ENCODE measurements at regions not wholly inside any gene's neighbourhood (a gene's known extent, or its start where the extent isn't known, plus 50 kb on each side); places are given as distances from the start of the nearest gene placed in this dataset.
A peak's percentile ranks its signal among the peaks of the same experiment; 100 is the strongest.
"Not testable (repeated sequence)": the region's sequence is repeated elsewhere in the genome, so short reads cannot be mapped to it uniquely, and the experiment has no call there.

DNA sequence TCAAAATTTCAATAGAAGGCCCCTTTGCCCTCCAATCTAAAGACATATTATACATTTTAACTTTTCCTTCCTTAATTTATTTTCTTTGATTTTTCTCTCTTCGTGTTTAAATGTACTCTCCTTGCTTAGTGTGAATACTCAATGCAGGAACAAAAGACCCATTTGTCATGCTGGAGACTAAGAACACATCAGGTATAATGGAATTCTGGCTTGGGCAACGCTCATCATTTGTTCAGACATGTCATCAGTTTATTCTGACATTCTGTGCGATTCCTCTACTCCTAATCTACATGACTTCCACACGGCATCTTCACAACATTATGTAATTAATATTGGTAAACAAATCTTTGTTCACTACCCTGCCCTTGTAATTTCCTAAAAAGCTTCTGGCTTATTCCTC lies 136.6 kb upstream of the LRRN1 start:
- ChIA-PET CTCF (no interaction called here), POLR2A (no interaction called here)
- Mint-ChIP-seq H3K36me3 (ENCODE audit: low read depth) (no peaks in the 10 kb centered on the region), H3K4me3 (no peak overlapping the region), H3K9me3 (peaks cover 3% of the 10 kb centered on the region), H3K4me1 (peaks cover 13% of the 10 kb centered on the region), H3K27me3 (peaks cover 3% of the 10 kb centered on the region), H3K27ac (no peak overlapping the region)
- DNase-seq (no peak), ATAC-seq (ENCODE audit: low read depth) (no peak)
- intact Hi-C loops (cut with micrococcal nuclease) = no loop called here
- TF ChIP-seq, protein P1, sequence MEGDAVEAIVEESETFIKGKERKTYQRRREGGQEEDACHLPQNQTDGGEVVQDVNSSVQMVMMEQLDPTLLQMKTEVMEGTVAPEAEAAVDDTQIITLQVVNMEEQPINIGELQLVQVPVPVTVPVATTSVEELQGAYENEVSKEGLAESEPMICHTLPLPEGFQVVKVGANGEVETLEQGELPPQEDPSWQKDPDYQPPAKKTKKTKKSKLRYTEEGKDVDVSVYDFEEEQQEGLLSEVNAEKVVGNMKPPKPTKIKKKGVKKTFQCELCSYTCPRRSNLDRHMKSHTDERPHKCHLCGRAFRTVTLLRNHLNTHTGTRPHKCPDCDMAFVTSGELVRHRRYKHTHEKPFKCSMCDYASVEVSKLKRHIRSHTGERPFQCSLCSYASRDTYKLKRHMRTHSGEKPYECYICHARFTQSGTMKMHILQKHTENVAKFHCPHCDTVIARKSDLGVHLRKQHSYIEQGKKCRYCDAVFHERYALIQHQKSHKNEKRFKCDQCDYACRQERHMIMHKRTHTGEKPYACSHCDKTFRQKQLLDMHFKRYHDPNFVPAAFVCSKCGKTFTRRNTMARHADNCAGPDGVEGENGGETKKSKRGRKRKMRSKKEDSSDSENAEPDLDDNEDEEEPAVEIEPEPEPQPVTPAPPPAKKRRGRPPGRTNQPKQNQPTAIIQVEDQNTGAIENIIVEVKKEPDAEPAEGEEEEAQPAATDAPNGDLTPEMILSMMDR (IDR thresholded peaks at IDR 0.05) = no peak

DNA sequence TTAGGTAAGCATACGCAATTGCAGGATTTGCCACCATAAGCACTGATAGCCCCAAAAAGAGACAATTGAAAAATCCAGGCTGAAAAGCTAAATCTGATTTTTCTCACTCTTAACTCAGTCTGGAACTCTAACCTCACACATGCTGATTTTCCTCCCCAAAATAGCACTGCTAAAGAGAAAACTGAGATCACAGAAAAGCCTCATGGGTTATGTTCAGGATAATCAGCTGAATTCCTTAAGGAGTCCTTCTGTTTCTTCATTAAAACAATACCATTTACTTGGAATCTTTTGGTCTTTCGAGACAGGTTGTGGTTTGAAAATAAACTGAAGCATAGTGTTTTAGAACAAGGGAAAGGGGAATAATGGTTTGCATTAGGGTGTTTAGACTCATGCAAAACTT lies 144.3 kb upstream of the LRRN1 start:
- DNase-seq = no peak
- no peak overlapping the region for H3K27ac Mint-ChIP-seq

DNA sequence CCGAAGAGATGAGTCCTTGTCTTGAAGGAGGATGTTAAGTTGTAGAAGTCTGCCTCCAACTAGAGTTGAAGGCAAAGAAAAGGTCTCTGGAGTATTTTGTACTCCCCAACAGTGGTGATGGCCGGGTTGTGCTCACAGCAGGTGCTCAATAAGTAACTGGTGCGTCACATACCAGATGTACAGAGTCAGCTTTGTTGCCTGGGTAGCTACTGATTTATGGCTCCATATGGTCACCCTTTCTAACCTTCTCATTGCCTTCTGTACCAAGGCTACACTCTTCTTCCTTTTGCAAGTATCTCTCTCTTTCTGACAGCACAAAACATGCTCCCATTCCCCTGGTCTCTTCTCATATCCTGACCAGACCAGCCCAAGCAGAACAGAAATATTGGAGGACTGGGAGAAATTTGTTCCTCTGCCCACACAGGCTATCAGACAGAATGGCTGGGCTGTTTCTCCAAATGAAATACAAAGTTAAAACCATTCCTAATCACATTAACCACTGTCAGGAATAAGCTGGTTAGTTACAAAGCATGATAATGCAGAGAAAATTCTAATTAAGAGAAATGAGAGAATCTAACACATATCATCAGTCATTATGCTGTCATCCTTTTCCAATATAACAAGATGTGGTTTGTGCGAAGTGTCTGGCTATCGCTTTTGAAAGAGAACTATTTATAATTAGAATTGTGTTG lies 150.1 kb upstream of the LRRN1 start:
- no peak overlapping the region for H3K4me3 Mint-ChIP-seq
- H3K36me3 Mint-ChIP-seq (ENCODE audit: low read depth) = no peaks in the 10 kb centered on the region
- H3K9me3 Mint-ChIP-seq = no peaks in the 10 kb centered on the region
- no peak overlapping the region for H3K27ac Mint-ChIP-seq
- peaks cover 10% of the 10 kb centered on the region for H3K4me1 Mint-ChIP-seq
- intact Hi-C loops (cut with micrococcal nuclease) = no loop called here
- TF ChIP-seq, protein P1 (IDR thresholded peaks at IDR 0.05) = no peak
- H3K27me3 Mint-ChIP-seq = peaks cover 2% of the 10 kb centered on the region
- CTCF ChIA-PET = no interaction called here
- POLR2A ChIA-PET = no interaction called here
- no peak for DNase-seq
- no peak for ATAC-seq (ENCODE audit: low read depth)

More for the DNA sequence above, 144.3 kb upstream of the LRRN1 start:
- POLR2A ChIA-PET = no interaction called here
- H3K36me3 Mint-ChIP-seq (ENCODE audit: low read depth) = no peaks in the 10 kb centered on the region
- intact Hi-C loops (cut with micrococcal nuclease) = no loop called here
- peaks cover 2% of the 10 kb centered on the region for H3K27me3 Mint-ChIP-seq
- no peak overlapping the region for H3K4me3 Mint-ChIP-seq
- CTCF ChIA-PET = no interaction called here
- no peak for ATAC-seq (ENCODE audit: low read depth)
- TF ChIP-seq, protein P1 (IDR thresholded peaks at IDR 0.05) = no peak
- H3K4me1 Mint-ChIP-seq = no peaks in the 10 kb centered on the region
- H3K9me3 Mint-ChIP-seq = no peaks in the 10 kb centered on the region

DNA sequence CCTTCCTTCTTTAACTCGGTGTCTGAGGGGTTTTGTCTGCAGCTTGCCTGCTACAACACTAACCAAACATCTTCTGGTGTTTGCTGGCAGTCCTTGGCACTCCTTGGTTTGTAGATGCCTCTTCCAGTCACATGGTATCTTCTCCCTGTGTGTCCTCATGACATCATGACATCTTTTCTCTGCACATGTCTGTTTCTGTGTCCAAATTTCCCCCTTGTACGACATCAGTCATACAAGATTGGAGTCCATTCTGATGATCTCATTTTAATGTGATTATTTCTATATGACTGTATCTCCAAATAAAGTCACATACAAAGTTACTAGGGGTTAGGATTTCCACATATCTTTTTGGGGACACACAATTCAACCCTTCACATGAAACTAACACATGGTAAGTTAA lies 152.3 kb upstream of the LRRN1 start:
- Mint-ChIP-seq H3K27ac (no peak overlapping the region), H3K9me3 (no peaks in the 10 kb centered on the region), H3K27me3 (peaks cover 3% of the 10 kb centered on the region), H3K4me3 (no peak overlapping the region), H3K36me3 (ENCODE audit: low read depth) (no peaks in the 10 kb centered on the region), H3K4me1 (peaks cover 10% of the 10 kb centered on the region)
- DNase-seq = no peak
- POLR2A ChIA-PET = no interaction called here
- ATAC-seq (ENCODE audit: low read depth) = no peak
- CTCF ChIA-PET = no interaction called here
- TF ChIP-seq, protein P1 (IDR thresholded peaks at IDR 0.05) = no peak
- intact Hi-C loops (cut with micrococcal nuclease) = no loop called here

DNA sequence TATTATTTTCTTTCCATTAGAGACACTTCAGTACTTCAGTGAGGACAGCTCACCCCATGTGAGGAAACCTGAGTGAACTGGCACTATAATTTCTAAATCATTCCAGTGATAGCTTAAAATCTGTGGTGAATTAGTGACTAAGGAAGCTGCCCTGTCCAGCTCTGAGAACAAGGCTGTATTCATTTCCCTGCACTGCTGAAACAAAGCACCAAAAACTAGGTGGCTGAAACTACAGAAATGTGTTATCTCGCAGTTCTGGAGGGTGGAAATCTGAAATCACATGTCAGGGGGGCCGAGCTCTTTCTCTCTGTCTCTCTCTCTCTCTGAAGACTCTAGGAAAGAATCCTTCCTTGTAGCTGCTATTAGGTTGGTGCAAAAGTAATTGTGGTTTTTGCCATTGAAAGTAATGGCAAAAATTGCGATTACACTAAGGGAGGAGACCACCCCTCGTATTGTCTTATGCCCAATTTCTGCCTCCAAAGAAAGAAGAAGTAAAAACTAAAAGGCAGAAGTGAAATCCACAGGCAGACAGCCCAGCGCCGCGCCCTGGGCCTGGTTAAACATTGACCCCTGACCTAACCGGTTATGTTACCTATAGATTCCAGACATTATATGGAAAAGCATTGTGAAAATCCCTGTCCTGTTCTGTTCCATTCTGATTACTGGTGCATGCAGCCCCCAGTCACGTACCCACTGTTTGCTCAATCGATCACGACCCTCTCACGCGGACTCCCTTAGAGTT lies 153.0 kb upstream of the LRRN1 start:
- H3K27ac Mint-ChIP-seq = peak overlapping the region; percentile 3
- POLR2A ChIA-PET; H3K9me3 Mint-ChIP-seq; H3K4me1 Mint-ChIP-seq; intact Hi-C loops (cut with micrococcal nuclease); CTCF ChIA-PET; H3K27me3 Mint-ChIP-seq; ATAC-seq (ENCODE audit: low read depth); H3K4me3 Mint-ChIP-seq; H3K36me3 Mint-ChIP-seq (ENCODE audit: low read depth); DNase-seq: not testable (repeated sequence)
